PC-3 (cell line): ENCODE measurements at regions not wholly inside any gene's neighbourhood (a gene's known extent, or its start where the extent isn't known, plus 50 kb on each side); places are given as distances from the start of the nearest gene placed in this dataset.

Experiments used
- CTCF ChIP-seq: fragments of 300-600 bp; sonication (generic); conservative IDR thresholded peaks from 2 replicates; pipeline ENCODE4 v1.5.1; 2017; ENCODE audit warnings: antibody characterized with exemption, low read depth, mild to moderate bottlenecking, low read length
- EZH2 ChIP-seq: fragments of 300-600 bp; sonication (generic); IDR thresholded peaks from one replicate; pipeline ENCODE4 v1.6.1; 2017; ENCODE audit warnings: antibody characterized with exemption, mild to moderate bottlenecking, low read length; ENCODE audit not compliant: unreplicated experiment

- TF ChIP-seq CTCF (no peak), EZH2 (no peak)
Observed at GRCh38 chr5:130337179-130337888, 433.1 kb downstream of the CHSY3 start.
